ENCODE measurements at regions not wholly inside any gene's neighbourhood (a gene's known extent, or its start where the extent isn't known, plus 50 kb on each side); places are given as distances from the start of the nearest gene placed in this dataset.

DNA sequence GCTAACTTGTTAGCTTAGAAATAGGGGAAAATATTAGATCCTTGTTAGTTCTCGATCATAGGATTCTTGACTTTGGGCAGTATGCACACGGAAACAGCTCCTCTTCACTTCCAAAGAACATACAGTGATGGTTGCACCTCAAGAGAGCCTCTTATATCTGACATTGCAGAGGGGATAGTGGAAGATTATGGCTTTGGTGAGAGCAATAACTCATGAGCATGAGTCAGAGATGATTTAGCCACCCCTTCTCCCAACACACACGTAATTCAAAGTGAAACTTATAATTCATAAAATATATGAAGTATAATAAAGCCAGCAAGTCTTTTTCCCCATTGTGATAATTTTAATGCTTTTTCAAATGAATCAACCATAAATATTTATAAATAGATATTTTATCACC is 683.7 kb downstream of the POM121L12 start:
- no peak for DNase-seq

DNA sequence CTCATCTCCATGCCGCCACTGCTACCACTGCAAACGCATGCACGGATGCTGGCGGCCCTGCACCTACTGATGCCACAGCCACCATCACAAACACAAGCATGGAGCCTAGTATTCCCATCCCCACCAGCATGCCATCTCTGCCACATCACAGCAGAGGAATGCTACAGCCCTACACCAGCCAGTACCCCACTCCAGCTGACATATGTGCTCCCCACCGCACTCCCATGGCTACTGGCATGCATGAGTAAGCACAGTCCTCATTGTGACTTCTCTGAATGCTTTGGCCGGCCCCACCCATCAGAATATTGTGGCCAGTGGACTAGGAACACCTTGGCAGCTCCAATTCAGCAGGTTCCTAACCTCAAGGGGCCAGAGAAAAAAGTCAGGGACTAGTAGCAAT is 705.5 kb downstream of the POM121L12 start:
- no peak for DNase-seq

DNA sequence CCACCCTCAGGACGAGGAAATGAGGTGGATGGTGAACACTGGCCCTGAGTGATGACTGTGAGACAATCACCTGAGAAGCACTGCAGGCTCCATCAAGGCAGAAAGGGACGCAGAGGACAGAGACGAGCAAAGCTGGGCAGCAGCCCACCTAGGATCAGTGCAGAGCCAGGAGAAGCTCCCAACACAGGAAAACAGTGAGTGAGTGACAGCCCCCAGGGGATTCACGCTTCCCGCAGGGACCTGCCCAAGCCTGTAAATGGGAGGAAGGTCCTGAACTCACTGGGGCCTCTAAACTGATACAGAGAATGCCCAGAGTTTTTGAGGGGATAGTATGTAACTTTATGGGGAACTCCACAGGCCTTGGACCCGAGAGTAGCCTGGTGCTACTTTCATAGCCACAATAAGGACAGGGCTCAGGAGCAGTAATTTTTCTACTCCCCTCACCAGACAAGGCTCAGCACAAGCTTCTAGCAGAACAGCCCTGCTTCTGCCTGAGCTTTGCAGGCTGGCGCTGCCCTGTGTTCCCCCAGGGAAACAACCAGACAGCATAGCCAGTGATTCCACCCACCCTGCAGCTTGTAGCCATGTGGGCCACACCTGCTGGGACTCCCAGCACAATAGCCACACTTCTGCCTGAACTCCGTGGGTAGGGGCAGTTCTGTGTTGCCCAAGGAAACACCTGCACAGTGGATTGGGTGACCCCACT is 708.4 kb downstream of the POM121L12 start:
- DNase-seq = no peak

DNA sequence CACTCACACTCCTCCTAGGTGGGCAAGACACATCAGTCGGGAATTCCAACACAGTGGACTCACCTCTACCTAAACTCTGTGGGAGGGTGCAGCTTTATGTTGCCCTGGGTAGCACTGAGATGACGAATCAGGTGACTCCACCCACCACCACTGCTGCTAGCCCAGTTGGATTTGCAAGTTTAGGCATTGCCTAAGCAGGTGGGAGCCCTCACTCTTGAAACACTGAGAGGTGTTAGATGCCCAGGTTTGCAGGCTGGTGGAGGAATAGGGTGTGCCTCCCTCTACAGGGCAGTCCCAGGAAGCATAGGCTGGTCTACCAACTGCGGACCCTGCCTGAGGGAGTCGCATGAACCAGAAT is 708.9 kb downstream of the POM121L12 start:
- DNase-seq = no peak

DNA sequence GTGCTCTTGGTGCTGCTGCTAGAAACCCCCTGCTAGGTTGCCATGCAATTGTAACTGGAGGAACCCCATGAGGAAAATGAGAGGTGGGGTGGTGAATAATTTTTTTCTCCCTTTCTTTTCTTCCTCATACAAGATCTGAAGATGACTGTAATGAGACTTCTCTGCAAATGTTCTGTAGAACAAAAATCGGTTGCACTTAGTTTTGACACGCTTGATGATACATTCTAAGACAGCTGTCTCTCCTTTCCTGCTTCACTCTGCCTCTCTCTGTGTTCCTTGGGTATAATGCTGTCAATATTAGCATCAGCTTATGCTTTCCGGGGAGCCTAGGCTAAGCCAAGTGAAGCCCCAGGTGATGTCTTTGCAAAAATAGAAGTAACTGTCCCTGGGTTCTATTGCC is 721.5 kb downstream of the POM121L12 start:
- no peak for DNase-seq

DNA sequence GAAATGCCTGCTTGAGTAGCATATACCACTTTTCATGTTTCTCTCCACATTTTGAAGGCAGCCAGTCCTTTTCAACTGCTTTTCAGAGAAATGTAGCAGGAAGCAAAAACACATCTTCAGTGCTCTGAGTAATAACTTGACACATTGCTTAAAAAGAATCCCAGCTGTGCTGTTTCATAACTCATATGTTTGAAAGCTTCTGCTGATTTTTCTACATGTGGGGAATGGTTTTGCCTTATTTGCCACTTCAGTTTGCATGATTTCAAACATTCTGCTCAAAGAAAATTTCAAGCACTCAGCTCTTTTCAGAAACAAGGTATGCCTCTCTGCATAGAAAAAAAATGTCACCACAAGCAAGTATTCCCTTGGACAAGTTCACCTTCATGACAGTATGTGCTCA is 732.8 kb downstream of the POM121L12 start:
- DNase-seq = no peak

DNA sequence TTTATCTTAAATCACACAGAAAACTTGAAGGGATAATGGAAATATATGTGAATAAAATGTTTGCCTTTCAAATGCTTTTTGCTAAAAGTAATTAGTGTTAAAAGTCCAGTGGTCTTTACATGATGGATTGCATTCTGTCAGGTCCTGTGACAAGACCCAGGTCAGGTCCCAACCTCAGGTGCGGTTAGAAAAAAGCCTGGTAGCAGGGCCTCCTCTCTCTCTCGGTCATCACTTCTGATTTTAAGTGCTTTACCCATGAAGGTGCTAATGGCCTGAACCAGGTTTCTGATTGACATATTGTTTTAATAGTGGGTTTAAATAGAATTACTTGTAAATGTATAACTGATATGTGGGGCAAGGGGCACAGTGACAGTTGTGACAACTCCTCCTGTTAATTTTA is 736.3 kb downstream of the POM121L12 start:
- no peak for DNase-seq

DNA sequence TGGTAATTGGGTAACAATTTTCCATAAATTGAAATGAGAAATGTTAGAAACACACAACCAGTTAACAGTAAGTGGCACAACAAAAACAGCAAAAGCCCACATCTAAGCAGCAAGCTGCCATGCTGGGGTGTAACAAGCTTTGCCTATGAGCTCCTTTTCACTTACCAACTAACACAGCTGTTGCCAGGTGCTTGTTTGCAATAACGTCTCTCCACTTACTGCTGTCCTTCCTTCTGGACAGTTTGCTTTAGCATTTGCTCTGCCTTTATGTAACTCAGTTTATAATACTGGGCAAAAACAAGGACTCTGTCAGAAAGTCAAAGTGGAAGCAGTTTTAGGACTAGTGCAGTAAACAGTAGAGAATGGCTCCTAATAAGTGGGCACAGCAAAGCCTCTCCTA is 740.9 kb downstream of the POM121L12 start:
- no peak for DNase-seq

DNA sequence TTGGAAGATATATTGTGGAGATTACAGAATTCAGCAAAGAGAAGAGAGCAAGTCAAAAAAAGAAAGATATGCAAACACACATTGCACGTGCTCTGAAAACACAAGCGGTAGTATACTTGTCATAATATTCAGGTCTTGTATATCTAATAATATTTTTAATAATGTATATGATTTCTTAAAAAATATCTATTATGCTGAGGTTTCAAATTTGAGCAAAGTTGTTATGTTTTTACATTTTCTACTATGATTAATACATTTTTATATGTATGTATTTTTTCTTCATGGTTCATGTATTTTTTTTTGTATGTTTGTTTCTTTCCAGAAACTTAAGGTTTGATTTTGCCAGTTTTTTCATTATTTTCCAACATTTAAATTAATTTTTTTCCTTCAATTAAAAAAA is 752.4 kb upstream of the VSTM2A start:
- no peak for DNase-seq

DNA sequence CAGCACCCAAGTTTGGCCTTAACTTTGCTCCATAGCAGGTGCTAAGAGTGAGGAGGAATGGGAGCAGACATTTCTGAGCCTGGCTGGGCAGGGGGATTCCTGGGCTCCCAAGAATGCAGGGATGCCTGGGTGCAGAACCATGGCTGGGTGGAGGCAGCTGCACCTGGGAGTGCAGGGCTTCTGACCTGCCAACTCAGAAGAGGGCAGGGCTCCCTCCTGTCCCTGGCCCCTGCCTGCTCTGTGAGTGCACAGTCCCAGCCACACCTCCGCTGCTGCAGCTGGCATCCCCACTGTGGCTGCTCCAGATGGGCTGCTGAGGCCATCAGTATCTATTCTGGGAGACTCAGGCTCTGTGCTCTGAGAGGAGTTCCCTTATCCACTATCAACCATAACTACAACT is 747.4 kb upstream of the VSTM2A start:
- DNase-seq = no peak

DNA sequence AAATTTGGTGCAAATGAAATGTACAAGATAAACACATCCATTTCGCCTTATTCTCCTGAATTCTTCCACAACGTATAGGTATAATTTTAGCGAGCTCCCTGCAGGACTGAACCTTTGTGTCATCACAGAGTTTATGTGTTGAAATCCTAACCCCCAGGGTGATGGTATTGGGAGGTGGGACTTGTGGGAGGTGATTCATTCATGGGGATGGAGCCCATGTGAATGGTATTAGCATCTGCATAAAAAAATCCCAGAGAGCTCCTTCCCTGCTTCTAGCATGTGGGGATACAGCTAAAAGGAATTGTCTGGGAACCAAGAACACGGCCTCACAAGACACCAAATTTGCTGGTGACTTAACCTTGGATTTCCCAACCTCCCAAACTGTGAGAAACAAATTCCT is 741.4 kb upstream of the VSTM2A start:
- no peak for DNase-seq

DNA sequence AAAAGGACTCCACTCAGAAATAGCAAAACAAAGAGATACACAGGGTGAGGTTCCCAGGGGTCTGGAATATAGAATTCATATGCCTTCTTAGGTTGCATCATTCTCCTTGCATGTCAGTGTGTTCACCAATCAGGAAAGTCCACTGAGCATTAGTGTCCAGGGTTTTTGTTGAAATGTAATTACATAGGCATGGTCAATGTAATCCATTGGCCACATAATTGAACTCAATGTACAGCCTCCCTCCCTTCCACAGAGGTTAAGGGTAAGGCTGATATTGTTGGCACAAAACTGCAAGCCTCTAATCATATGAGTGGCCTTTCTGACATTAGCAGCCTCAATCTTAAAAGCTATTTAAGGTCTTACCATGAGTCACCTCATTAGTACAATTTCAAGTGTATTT is 736.1 kb upstream of the VSTM2A start:
- no peak for DNase-seq

DNA sequence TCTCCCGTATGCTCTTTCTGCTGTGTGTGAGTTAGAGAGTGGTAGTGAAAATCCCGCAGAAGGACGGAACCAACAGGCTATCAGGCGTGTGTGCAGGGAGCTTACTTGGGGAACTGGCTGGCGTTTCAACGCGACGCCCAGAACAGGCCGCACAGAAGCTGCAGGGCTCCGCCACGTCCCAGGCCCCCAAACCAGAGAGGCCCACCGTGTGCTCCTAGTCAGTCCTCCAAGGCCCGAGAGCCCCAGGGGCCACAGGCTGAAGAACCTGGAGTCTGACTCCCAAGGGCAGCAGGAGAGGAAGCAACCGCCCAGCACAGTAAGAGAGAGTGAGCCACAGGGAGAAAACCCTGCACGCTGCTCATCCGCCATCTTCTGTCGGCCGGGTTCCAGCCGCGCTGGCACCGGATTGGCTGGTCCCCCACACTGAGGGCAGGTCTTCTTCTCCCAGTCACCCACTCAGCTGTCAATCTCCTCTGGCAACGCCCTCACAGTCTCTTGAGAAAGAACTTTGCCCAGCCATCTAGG is 730.6 kb upstream of the VSTM2A start:
- DNase-seq = no peak

DNA sequence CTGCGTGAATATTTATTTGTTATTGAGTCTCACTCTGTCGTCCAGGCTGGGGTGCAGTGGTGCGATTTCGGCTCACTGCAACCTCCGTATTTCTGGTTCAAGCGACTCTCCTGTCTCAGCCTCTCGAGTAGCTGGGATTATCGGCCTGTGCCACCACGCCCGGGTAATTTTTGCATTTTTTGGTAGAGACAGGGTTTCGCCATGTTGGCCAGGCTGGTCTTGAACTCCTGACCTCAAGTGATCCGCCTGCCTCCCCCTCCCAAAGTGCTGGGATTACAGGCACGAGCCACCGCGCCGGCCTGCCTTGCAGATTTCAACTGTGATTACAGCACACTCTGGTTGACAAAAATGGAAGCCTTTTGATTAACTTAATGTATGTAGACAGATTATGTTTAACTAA is 730.0 kb upstream of the VSTM2A start:
- DNase-seq = no peak

DNA sequence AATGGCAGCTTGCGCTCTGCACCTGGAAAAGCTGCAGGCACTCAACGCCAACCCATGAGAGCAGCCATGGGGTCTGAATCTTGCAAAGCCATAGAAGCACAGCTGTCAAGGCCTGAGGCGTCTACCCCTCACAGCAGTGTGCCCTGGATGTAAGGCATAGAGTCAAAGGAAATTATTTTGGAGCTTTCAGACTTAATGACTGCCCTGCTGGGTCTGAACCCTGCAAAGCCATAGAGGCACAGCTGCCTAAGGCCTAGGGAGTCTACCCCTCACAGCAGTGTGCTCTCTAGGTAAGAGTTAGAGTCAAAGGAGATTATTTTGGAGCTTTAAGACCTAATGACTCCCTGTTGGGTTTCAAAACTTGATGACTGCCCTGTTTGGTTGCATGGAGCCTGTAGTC is 706.9 kb upstream of the VSTM2A start:
- DNase-seq = no peak

DNA sequence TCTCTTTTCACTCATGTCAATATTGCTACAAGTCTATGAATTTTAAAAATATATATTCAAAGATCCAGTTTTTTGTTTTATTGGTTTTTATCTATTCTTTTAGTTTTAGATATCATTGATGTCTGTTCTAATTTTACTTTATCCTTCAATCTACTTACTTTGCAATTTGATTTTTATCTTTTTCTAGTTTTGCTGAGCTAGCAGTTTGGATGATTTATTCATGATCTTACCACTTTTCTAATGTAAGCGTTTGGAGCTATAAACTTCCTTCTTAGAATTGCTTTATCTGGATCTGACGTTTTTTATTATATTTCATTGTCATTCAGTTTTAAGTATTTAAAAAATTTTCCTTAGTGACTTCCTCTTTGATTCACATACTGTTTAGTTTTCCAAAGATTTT is 664.5 kb upstream of the VSTM2A start:
- no peak for DNase-seq

DNA sequence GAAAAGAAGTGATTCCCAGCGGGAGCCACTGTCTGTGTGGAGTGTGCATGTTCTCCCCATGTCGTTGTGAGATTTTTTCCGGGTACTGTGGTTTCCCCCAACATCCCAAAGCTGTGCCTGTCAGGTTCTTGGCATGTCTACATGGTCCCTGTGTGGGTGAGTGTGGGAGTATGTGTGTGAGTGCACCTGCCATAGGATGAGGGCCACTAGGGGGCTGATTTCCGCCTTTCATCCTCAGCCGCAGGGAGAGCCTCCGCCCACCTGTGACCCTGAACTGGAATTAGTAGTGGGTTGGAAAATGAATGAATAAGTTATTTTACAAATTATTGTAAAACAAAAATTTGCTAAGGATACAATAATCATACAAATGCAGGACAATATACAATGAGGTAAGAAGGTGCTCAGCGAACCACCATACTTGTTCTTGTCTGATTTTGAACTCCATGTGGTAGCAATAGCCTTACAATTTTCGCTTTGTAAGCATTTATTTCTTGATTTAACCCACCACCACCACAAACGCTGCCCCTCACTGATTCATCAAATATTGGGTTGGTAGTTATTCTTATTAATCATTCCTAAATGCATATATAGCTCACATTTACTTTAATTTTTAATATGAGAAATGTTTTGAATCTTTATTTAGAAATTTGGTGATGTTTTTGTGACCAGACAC is 641.2 kb upstream of the VSTM2A start:
- no peak for DNase-seq

DNA sequence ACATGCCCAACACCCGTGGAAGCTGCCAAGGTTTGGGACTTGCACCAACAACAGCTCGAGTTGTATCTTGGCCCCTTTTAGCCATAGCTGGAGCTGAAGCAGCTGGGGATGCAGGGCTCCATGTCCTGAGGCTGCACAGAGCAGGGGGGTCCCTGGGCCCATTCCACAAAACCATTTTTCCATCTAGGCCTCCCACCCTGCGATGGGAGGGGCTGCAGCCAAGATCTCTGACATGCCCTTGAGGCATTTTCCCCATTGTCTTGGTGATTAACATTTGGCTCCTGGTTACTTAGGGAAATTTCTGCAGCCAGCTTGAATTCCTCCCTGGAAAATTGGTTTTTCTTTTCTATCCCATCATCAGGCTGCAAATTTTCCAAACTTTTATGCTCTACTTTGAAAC is 637.8 kb upstream of the VSTM2A start:
- DNase-seq = no peak

DNA sequence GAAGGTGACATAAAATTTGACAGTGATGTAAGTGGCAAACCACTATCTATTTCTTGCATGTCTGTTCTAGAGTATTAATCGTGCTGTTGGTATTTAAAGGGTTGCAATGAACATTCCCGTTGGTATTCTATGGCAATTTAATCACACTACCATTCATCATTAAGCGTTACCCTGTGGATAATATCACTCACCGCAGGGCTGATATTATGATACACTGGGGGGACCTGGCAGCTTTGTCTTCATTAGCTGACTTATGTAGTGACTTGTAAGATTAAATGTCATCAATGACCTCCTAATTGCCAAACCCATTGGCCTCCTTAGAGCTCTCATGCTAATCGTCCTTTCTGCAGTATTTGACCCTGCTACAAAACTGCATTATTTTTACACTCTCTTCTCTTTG is 624.5 kb upstream of the VSTM2A start:
- DNase-seq = no peak

DNA sequence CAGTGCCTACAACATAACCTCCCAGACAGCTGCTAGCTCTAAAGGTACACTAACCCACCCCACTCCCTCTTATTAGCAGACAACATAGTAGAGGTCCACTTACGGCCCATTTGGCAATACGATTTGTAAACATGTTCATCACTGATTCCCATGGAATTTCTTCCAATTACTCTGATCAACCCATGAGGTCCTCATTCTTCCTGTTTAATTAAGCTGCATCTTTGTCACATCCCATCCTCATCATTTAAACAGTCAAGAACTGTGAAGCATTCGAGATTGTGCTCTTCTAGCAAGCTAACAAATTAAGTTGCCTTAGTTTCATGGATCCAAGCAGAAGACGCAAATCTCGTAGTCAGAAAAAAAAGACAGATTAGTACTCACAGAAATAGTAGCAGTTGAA is 622.2 kb upstream of the VSTM2A start:
- DNase-seq = no peak

DNA sequence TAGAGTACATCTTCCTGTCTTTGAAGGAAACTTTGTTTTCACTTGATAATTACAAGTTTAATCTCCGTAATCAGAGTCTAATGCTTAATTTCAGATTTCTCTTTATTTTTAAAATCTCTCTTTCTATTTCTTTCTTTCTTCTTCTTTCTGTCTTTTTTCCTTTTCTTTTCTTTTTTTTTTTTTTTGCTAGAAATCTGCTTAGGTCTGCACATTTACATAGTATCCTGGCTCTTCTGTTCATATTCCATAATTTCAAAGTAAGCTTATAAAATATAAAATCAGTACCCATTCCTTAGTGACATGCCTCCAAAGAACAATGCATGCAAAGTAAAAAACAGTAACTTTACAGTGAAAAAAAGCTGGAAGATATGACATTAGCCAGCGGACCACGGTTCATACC is 601.7 kb upstream of the VSTM2A start:
- DNase-seq = no peak

DNA sequence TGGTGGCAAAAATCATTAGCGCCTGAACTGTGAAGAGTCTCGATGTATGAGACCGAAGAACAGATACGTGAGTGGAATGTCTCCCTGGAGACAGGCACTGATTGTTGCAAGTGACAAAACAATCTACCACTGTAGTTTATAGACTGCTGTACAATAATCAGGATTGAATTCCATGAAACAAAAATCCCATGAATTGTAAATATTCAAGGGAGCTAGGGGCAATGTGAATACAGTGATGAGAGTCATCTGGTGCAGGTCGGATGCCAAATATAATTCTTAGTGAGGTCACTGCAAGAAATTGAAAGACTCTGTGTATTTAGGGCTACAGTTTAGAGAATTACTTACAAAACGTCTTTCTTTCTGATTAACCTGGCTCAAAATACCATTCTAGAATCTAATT is 594.4 kb upstream of the VSTM2A start:
- no peak for DNase-seq

DNA sequence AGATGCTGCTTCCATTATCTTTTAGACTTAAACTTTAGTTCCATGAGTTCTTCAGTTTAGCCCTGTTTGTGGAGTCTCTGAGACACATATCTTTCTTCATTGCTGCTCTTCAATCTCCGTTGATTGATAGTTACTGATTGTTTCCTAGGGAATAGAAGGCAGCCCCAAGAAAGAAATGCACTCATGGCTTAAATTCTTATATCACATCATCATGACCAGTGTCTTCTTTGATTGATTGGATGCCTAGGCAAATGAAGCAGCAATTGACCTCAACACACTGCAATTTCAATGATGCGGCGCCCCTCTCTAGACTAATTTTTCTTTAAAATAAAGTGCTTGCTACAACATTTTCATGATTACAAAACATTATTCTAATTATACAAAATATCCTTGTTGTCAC is 576.5 kb upstream of the VSTM2A start:
- DNase-seq = no peak

DNA sequence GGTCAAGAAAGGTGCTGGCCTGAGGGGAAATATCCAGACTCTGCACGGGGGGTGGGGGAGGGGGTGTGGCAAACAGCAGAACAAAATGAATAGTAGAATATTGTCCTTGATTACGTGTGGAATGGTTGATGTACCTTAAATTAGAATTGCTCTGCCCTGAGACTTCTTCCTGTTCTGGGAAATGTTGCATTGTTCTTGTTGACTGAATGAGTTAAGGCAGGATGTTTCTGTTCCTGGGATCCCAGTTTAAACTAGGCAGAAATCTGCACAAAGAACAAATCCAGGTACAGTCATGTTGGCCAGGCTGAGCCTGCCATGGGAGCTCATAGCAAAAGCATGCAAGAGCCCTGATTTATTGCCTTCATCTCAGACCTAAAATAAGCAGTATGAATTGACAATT is 558.7 kb upstream of the VSTM2A start:
- no peak for DNase-seq

DNA sequence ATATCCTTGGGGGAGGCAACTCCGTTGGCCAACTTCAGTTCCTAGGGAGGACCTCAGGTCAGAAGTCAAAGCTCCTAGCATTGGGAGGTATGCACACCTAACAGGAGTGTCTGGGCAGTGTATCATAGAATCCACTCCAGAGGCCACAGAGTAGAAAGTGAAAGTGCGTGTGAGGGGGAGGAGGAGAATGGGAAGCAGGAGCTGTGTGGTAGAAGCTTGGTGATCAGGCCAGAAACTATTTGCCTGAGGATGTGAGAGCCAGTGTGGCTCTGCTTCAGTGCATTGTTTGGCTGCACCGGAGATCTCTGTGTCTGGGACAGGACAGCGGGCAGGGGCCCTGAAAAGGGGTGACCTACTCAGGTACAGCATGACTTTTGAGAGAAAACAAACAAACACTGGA is 557.4 kb upstream of the VSTM2A start:
- DNase-seq = no peak
